H1 (cell line): ENCODE measurements at regions not wholly inside any gene's neighbourhood (a gene's known extent, or its start where the extent isn't known, plus 50 kb on each side); places are given as distances from the start of the nearest gene placed in this dataset.

Experiments
- PHF8 ChIP-seq: fragments of 200-600 bp; sonication (generic); conservative IDR thresholded peaks from 2 replicates; pipeline ENCODE4 v1.7.1; 2012; ENCODE audit warnings: low read depth, mild to moderate bottlenecking, inconsistent platforms, low read length, moderate library complexity
- POLR2AphosphoS5 ChIP-seq: IDR thresholded peaks from 2 replicates; pipeline ENCODE4 v1.6.1; 2011; ENCODE audit warnings: low read depth, low read length
- RXRA ChIP-seq: IDR thresholded peaks from 2 replicates; pipeline ENCODE4 v1.6.1; 2011; ENCODE audit warnings: low read depth, mild to moderate bottlenecking, low read length, moderate library complexity; ENCODE audit not compliant: insufficient read depth

DNA sequence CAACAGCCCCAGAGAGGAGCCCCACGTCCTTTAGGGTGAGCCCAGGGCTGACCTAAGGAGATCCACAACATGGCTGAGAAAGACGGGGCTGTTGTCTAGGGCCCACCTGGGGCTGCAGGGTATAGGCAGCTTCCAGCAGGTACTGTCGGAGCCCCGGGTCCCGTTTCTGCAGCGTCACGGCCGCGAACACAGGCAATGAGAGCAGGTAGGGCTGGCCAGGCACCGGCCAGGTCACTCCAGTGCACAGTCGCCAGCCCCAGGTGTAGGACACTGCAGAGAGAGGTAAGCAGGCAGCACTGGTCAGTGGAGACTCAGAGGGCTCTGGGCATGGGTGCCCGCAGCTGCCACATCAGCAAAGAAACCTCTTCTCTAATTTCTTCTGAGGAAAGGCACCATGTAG, 115.2 kb downstream of the LITAF start (continued):
- TF ChIP-seq PHF8 (no peak), RXRA (no peak), POLR2AphosphoS5 (no peak)
- TF ChIP-seq, all 59 proteins: peak for 0
